LNCAP (cell line): ENCODE measurements at regions not wholly inside any gene's neighbourhood (a gene's known extent, or its start where the extent isn't known, plus 50 kb on each side); places are given as distances from the start of the nearest gene placed in this dataset.

Experiments
- TF ChIP-seq, protein P1 (sequence below): fragments of 450-650 bp; IDR thresholded peaks from 2 replicates; pipeline ENCODE4 v1.5.1; 2017; ENCODE audit warnings: mild to moderate bottlenecking

DNA sequence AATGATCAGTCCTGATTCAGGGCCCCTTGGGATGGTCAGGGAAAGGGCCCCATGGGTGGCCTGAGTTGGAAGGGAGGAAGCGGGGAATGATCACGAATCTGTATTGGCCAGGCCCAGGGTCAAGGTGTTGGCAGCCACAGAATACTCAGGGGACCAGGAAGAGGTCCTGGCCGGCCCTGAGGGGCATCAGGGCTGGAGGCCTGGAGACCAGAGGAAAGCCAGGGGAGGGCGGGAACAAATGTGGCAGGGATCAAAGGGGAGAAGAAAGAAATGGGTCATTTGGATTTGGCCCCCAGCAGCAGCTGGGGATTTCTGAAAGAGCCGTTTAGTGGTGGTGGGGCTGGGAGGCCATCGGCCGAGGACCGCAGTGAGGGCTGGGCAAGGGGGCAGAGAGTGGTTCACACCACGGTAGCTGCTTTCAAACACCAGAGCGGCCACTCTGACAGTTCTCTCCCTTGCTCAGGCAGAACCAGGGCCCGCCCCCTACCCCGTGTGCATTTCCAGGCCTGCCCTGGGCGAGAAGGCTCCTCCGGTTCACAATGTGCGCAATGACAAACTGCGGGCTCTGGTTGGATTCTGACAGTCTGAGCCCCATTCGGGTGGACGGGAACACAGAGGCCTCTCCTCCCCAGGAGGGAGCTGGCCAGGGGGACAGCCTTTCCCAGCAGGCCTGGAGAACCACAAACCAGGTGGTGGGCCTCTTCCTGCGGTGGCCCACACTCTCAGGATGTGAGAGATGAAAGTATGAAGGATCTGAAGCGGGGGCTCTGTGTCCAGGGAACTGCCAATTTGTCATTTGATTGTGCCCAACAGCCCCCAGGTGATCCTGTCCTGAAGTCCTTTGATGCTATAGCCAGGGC lies 220.3 kb upstream of the IER5L start:
- TF ChIP-seq, protein P1, sequence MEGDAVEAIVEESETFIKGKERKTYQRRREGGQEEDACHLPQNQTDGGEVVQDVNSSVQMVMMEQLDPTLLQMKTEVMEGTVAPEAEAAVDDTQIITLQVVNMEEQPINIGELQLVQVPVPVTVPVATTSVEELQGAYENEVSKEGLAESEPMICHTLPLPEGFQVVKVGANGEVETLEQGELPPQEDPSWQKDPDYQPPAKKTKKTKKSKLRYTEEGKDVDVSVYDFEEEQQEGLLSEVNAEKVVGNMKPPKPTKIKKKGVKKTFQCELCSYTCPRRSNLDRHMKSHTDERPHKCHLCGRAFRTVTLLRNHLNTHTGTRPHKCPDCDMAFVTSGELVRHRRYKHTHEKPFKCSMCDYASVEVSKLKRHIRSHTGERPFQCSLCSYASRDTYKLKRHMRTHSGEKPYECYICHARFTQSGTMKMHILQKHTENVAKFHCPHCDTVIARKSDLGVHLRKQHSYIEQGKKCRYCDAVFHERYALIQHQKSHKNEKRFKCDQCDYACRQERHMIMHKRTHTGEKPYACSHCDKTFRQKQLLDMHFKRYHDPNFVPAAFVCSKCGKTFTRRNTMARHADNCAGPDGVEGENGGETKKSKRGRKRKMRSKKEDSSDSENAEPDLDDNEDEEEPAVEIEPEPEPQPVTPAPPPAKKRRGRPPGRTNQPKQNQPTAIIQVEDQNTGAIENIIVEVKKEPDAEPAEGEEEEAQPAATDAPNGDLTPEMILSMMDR = no peak

DNA sequence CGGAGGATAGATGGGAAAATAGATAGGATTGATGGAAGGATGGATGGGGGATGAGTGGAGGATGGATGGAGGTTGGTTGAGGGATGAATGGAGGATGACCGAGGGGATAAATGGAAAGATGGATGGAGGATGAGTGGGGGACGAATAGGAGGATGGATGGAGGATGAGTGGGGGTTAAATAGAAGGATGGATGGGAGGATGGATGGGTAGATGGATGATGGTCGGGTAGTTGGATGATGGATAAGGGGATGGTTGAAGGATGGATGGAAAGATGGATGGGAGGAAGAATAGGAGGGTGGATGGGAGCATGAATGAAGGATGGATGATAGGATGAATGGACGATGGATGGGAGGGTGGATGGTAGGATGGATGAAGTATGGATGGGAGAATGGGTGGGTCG lies 219.3 kb upstream of the IER5L start:
- TF ChIP-seq, protein P1 = no peak

DNA sequence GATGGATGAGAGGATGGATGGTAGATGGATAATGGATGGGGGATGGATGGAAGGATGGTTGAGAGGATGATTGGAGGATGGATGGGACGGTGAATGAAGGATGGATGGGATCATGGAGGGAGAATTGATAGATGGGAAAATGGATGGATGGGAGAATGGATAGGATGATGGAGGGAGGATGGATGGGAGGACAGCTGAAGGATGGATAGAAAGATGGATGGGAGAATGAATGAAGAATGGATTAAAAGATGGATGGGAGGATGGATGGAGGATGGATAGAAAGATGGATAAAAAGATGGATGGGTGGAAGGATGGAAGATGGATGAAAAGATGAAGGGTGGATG lies 218.3 kb upstream of the IER5L start:
- TF ChIP-seq, protein P1 = no peak

DNA sequence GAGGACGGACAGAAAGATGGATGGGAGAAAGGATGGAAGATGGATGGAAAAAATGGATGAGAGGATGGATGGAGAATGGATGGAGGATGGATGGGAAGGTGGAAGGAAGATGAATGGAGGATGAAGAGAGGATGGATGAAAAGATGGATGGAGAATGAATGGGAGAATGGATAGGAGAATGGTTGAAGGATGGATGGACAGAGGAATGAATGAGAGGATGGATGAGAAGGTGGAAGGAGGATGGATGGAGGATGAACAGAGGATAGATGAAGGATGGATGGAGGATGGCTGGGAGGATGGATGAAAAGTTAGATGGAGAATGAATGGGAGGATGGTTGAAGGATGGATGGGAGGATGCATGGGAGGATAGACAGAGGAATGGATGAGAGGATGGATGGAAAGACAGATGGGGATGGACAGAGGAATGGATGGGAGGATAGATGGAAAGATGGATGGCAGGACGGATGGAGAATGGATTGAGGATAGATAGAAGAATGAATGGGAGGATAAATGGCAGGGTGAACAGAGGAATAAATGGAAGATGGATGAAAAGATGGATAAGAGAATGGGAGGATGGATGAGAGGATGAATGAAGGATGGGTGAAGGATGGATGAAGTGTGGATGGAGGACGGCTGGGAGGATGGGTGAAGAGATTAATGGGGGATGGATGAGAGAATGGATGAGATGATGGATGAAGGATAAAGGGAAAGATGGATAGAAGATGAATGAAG lies 217.7 kb upstream of the IER5L start:
- TF ChIP-seq, protein P1 = no peak

DNA sequence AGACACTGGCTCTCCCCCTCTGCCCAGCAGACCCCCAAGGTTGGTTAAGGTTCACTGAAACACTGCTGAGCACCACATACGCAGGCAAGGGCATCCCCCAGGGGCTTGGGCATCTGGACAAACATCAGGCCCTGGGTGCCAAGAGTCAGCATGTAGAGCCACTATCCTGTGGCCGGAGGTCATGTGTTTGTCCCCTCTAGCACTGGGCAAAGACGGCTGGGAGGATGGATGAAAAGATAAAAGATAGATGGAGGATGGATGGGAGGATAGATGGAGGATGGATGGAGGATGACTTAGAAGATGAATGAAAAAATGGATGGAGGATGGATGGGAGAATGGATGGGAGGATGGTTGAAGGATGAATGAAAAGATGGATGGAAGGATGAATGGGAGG lies 216.8 kb upstream of the IER5L start:
- TF ChIP-seq, protein P1 = no peak

DNA sequence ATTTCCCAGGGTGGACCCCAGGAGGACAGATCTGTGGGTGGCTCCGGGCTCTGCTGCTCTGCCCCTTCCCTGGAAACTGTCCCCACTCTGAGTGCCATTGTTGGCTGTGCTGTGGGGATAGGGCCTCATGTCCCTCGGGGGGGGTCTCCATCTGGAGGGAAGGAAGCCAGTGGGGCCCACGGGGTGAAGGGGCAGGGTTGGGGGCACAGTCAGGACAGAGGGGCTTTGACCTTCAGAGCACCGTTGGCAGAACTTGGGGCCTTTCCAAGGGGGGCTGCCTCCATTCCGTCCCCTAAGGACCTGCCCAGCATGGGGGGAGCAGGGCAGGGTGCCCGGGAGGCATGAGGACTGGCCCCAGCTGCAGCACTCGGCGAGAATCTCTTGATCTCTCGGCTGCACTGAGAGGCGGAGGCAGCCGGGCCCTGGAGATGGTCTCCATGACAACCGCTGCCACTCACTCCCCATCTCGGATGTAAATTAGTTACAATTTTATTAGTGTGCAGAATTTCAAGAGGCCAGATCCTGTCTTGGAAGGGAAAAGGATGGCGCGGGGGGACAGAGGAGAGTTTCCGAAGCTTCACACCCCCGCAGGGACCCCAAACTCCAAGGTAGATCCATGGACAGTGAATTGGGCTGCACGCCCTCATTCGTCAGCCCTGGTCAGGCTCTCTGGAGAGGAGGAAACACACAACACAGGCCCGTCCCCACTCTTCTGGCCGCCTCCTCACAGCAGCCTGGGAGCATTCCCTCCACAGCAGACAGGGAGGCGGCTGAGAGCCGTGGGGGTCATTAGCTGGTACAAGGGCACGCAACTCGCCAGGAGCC lies 216.2 kb upstream of the IER5L start:
- TF ChIP-seq, protein P1 = no peak

DNA sequence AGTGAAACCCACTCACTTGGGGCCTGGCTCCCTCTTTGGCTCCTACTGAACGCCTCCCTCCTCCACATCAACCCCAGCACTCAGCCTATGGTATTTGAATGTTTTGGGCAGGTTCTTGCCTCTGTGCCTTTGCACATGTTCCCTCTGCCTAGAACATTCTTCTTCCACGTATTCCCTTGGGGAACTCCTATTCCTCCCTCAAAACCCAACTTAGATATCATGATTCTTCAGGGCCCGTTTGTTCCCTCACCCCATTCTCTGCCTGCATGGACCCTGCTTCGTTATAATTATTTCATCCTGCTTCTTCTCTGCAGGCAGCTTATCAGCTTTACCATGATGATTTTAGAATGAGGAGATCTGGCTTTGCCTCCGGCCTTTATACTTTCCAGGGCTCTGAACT lies 215.0 kb upstream of the IER5L start:
- TF ChIP-seq, protein P1 = no peak
